Activated CD4-positive, alpha-beta T cell treated with anti-CD3 and anti-CD28 coated beads, Interleukin-10, Interleukin-2, amounts not matched to agents 100 ng/mL and 50 ng/mL, durations not matched to agents 16 hours and 8 hours (primary cell): ENCODE measurements at regions not wholly inside any gene's neighbourhood (a gene's known extent, or its start where the extent isn't known, plus 50 kb on each side); places are given as distances from the start of the nearest gene placed in this dataset.
"Not testable (repeated sequence)": the region's sequence is repeated elsewhere in the genome, so short reads cannot be mapped to it uniquely, and the experiment has no call there.

Experiments
- DNase-seq: peaks from one replicate; pipeline ENCODE4 v3.0.0-alpha.2; 2020

GRCh38 chr4:55696424-55696823, 60.3 kb upstream of the NMU start:
- DNase-seq: not testable (repeated sequence)

- no peak for DNase-seq
Measured at GRCh38 chr4:55706541-55706940, 70.4 kb upstream of the NMU start.

DNA sequence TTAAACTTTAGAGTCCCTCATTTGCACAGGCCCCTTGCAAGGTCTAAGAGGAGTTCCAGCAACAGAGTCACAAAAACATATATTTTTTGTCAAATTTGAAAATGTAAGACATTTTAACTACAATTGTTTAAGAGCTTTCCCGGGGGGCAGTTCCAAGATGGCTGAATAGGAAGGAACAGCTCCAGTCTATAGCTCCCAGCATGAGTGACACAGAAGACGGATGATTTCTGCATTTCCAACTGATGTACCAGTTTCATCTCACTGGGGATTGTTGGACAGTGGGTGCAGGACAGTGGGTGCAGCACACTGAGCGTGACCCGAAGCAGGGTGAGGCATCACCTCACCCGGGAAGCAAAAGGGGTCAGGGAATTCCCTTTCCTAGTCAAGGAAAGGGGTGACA, 71.4 kb upstream of the NMU start:
- DNase-seq: no peak

DNA sequence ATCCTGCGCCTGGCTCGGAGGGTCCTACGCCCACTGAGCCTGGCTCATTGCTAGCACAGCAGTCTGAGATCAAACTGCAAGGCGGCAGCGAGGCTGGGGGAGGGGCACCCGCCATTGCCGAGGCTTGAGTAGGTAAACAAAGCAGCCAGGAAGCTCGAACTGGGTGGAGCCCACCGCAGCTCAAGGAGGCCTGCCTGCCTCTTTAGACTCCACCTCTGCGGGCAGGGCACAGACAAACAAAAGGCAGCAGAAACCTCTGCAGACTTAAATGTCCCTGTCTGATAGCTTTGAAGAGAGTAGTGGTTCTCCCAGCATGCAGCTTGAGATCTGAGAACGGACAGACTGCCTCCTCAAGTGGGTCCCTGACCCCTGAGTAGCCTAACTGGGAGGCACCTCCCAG, 71.9 kb upstream of the NMU start:
- DNase-seq: not testable (repeated sequence)

DNA sequence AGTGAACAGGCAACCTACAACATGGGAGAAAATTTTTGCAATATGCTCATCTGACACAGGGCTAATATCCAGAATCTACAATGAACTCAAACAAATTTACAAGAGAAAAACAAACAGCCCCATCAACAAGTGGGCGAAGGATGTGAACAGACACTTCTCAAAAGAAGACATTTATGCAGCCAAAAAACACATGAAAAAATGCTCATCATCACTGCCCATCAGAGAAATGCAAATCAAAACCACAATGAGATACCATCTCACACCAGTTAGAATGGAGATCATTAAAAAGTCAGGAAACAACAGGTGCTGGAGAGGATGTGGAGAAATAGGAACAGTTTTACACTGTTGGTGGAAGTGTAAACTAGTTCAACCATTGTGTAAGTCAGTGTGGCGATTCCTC, 76.7 kb upstream of the NMU start:
- DNase-seq: not testable (repeated sequence)

DNA sequence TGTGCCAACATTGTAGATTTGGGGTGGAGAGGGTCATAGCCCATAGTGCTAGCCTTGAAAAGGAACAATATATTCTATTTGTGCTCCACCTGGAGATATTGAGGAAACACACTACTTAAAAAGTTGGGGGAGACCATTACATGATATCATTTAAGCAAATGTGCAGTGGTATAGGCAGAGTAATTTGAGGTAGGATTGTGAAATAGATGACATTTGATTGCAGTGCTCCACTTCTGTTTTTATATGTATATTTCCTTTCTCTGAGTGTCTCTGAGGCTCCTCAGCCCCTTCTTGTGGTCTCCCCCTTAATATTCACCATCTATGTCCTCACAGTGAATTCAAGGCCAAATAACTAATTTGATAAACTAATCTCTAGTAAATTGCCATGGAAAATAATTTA, 85.6 kb upstream of the NMU start:
- DNase-seq: no peak

- DNase-seq: no peak
Measured at GRCh38 chr4:55722132-55722531, 86.0 kb upstream of the NMU start.

GRCh38 chr4:55723403-55723802, 87.3 kb upstream of the NMU start:
- DNase-seq: no peak

GRCh38 chr4:55725057-55725456, 89.0 kb upstream of the NMU start:
- no peak for DNase-seq

GRCh38 chr4:55727746-55728145, 91.6 kb upstream of the NMU start:
- DNase-seq: no peak

GRCh38 chr4:55729351-55730279, 90.0 kb upstream of the EXOC1L start:
- no peak for DNase-seq

DNA sequence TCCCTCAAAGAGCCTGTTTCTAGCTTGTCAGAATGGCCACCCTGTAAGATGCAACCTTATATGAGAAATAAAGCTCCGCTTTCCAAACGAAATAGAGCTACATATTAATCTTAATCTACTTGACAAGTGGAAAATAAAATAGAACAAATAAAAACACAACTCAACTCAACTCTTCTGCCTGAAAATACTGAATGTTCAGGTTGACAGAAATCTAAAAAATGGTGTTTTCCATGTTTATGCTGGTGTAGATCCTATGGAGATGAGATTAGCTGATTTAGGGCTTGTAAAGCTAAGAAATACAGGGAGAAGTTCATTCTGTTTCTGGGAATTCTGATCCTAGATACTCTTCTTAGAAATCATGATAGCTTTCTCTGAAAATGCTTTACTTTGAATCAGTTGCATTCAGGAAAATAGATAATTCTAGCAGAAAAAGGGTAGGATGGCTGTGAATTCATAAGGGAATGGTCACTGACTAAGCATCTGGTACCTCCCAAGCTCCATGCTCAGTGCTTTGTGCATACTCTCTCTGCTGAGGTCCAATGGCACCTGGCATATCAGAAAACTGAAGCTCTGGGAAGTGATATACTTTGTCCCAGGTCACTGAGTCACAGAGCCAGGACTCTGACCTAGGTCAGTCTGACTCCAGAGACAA, 89.2 kb upstream of the EXOC1L start:
- no peak for DNase-seq

- DNase-seq: no peak
Measured at GRCh38 chr4:55731959-55732358, 87.6 kb upstream of the EXOC1L start.

DNA sequence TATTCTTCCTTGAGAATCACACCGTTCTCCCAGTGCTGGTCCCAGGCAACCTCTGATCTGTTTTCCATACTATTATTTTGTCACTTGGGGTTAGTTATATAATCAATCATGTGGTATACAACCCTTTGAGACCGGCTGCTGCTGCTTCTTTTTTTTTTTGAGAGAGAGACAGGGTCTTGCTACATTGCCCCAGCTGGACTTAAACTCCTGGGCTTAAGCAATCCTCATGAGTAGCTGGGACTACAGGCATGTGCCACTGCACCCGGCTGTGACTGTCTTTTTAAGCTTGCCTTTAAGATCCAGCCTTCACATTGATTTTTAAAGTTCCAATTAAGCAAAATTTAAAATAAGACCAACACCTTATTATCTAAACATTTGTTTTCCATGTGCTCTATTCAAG, 86.7 kb upstream of the EXOC1L start:
- no peak for DNase-seq

- no peak for DNase-seq
Measured at GRCh38 chr4:55733932-55734331, 85.7 kb upstream of the EXOC1L start.

DNA sequence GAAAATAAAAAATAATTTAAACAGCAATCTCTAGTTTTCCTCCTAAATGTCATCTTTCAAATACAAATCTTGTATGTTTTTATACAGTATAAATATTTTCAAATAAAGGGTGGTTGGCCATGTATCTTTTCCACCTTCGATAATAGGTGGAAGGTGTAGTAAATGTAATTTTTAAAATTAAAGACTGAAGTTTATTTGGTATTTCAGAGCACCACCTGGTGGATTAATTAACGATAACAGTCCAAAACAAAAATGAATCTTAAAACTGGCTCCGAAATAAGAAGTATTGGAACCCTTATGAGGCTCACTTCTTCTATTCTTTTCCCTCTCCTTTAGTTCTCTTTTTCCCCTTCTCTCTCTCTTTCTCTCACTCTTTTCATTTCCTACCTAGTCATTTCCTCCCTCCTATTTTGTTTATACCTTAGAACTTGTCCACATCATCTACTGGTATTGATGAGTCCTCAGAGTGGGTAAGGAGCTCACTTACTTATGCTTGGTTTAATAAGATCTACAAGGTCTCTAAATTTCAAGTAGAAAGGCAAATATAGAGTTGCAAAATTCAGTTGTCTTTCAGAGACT, 82.9 kb upstream of the EXOC1L start:
- no peak for DNase-seq

GRCh38 chr4:55742655-55743202, 76.9 kb upstream of the EXOC1L start:
- no peak for DNase-seq

DNA sequence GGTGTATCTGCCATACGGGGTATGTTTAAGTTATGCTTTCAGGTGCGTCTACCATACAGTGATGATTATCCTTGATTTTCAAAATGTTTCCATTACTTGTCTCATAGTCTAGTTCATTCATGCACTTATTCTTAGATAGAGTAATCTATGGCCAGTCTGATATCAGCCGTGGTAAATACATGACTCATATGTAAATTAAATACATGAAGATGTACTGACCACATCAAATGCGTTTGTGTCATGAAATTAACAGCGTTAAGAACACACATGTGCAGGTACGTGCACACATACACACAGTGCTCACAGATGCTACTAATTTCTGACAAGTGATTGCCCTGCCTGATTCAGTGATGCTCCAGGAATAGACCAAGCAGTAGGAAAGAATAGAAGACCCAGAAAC, 75.2 kb upstream of the EXOC1L start:
- no peak for DNase-seq

DNA sequence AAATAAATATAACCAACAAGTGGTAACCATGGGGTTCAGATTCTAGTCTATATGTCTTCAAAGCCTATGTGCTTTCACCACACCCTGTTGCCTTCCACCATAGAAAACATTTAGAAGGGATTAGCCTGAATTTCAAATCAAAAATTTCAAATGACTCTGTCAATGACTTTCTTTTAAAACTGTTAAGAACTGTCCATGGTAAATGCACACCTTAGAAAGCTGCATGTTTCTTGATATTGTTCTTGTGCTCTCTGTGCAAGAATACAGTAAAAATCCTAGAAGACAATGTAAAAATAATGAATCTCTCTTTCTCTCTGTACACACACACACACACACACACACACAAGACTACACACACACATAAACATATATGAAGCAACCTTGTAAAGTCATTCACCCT, 74.6 kb upstream of the EXOC1L start:
- no peak for DNase-seq

GRCh38 chr4:55747793-55748192, 71.8 kb upstream of the EXOC1L start:
- DNase-seq: no peak

DNA sequence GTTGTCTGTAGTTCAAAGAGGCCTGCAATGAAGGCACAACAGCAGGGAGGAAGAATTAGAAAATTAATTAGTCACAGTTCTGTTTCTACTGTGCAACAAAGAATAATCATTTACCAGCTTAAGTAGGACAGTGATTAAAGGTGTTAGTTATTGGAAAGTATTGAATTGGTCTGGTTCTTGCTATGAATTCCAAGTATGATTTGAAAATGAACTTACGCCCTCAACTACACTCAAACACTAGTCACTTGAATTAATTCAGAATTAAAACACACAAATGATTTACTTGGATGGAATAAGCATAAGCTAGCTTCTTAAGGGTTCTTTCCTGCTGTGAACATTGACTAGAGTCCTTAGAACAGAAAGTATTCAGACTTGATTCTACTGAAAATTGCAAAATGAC, 69.9 kb upstream of the EXOC1L start:
- no peak for DNase-seq

DNA sequence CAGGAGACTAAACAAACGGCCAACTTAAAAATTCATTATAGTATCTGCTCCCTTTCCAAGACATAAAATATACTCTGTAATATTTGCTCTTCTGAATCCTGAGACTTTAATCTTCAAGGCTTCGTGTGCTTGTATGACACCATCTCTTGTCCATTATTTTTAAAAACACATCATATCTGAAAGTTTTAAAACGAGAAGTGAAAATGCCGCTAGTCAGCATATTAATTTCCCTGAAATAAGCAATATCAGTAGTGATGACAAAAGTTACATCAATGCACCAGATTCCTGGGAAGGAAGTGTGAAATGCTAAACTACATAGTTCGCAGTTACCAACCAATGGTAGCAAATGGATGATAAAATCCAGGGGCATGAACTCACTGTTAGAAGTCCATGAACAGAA, 66.8 kb upstream of the EXOC1L start:
- DNase-seq: no peak

DNA sequence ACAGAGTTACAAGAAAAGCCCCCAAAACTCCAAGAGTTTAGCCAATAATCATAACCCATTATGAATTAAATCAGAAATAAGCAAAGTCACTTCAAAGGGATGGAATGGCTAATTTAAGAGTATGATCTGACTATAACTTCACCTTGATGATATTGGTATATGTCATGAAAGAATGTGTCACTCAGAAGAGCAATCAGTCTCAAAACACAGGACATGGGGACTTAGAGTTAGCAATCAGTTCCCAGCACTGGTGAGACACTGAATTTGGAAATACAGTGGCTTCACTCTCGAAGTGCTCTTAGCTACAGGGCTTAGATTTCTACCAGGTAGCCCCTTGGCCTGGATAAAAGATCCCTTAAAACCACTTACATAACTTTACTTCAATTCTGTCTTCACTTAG, 65.7 kb upstream of the EXOC1L start:
- no peak for DNase-seq
